ENCODE measurements at regions not wholly inside any gene's neighbourhood (a gene's known extent, or its start where the extent isn't known, plus 50 kb on each side); places are given as distances from the start of the nearest gene placed in this dataset.

DNA sequence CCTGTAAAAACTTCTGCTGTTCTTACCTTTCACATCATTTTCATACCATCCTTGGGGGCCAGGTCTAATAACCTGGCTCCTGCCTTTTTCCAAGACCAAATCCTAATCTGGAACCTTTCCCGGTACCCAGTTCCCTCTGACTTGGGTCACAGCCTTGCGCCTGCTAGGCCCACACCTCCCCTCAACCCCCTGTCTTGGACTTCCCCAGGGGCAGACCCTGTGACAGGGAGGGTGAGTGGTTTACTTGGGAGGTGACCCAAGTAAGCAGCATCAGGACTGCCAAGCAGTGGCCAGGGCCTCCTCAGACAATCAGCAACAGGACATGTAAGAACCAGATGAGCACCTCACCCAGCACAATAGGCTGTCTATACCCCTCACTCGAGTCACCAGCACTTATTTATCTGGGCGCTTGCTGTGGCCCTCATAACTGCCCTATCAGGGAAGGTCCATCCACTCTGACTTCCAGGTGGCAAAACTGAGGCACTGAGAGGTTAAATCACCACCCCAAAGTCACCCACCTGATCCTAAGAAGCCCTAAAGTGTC, 124.7 kb downstream of the MATN1 start:
- no peaks in the 10 kb centered on the region for H4K20me1 ChIP-seq (ENCODE audit: low read depth)
- TF ChIP-seq, protein P1, sequence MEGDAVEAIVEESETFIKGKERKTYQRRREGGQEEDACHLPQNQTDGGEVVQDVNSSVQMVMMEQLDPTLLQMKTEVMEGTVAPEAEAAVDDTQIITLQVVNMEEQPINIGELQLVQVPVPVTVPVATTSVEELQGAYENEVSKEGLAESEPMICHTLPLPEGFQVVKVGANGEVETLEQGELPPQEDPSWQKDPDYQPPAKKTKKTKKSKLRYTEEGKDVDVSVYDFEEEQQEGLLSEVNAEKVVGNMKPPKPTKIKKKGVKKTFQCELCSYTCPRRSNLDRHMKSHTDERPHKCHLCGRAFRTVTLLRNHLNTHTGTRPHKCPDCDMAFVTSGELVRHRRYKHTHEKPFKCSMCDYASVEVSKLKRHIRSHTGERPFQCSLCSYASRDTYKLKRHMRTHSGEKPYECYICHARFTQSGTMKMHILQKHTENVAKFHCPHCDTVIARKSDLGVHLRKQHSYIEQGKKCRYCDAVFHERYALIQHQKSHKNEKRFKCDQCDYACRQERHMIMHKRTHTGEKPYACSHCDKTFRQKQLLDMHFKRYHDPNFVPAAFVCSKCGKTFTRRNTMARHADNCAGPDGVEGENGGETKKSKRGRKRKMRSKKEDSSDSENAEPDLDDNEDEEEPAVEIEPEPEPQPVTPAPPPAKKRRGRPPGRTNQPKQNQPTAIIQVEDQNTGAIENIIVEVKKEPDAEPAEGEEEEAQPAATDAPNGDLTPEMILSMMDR (IDR thresholded peaks at IDR 0.05), result no peak
- TF ChIP-seq EZH2phosphoT487 (IDR thresholded peaks at IDR 0.05), result no peak
- TF ChIP-seq EZH2 (IDR thresholded peaks at IDR 0.05), result no peak
- no peak overlapping the region for H2AFZ ChIP-seq (replicated peaks)
- H3K4me1 Mint-ChIP-seq, result no peaks in the 10 kb centered on the region
- peaks cover 19% of the 10 kb centered on the region for H3K27me3 ChIP-seq
- no peaks in the 10 kb centered on the region for H3K9me3 ChIP-seq (ENCODE audit: low read depth)
- no peaks in the 10 kb centered on the region for H3F3A ChIP-seq (ENCODE audit: low read depth)
- H3K9ac ChIP-seq, result no peak overlapping the region
- H3K4me2 ChIP-seq, result no peak overlapping the region
- H3K9me3 Mint-ChIP-seq, result no peaks in the 10 kb centered on the region
- no peak overlapping the region for H3K4me3 ChIP-seq
- H3K36me3 ChIP-seq, result no peaks in the 10 kb centered on the region
- DNase-seq (ENCODE audit: low spot score), result no peak
- no peaks in the 10 kb centered on the region for H3K4me1 ChIP-seq
- H3K79me2 ChIP-seq (ENCODE audit: low read depth), result no peaks in the 10 kb centered on the region
- H3K36me3 Mint-ChIP-seq, result no peaks in the 10 kb centered on the region
- H3K4me3 Mint-ChIP-seq, result no peak overlapping the region
- H3K27ac ChIP-seq, result no peak overlapping the region
- no peak overlapping the region for H3K27ac Mint-ChIP-seq
- peaks cover 2% of the 10 kb centered on the region for H3K27me3 Mint-ChIP-seq (ENCODE audit: insufficient read depth, low read depth)

DNA sequence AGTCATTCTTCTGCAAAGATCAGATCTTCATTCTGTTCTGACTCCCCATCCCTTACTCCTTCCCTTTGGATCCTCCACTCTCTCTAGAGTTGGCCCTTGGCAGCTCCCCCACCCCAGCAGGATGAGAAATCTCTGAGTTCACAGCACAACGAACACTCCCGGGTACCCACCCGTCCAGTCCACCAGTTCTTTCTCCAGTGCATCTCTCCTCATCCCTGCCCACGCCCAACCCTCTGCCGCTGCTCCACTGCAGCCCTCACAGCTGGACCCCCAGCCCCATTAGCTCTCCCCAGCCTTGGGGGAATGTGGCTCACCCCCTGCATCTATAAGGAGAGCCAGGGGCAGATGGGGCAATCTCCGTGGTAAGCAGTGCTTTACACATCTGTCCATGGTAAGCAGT, 125.7 kb downstream of the MATN1 start:
- Histone ChIP-seq H3K36me3 (no peaks in the 10 kb centered on the region), H3K27me3 (peaks cover 25% of the 10 kb centered on the region), H2AFZ (replicated peaks) (no peak overlapping the region), H3F3A (ENCODE audit: low read depth) (no peaks in the 10 kb centered on the region), H3K9me3 (ENCODE audit: low read depth) (no peaks in the 10 kb centered on the region), H3K79me2 (ENCODE audit: low read depth) (no peaks in the 10 kb centered on the region), H3K4me1 (no peaks in the 10 kb centered on the region), H3K4me2 (no peak overlapping the region), H3K27ac (no peak overlapping the region), H3K9ac (no peak overlapping the region), H3K4me3 (no peak overlapping the region), H4K20me1 (ENCODE audit: low read depth) (no peaks in the 10 kb centered on the region)
- no peak overlapping the region for H3K27ac Mint-ChIP-seq
- no peaks in the 10 kb centered on the region for H3K9me3 Mint-ChIP-seq
- no peak overlapping the region for H3K4me3 Mint-ChIP-seq
- H3K36me3 Mint-ChIP-seq, result no peaks in the 10 kb centered on the region
- peaks cover 2% of the 10 kb centered on the region for H3K27me3 Mint-ChIP-seq (ENCODE audit: insufficient read depth, low read depth)
- no peak for TF ChIP-seq EZH2phosphoT487 (IDR thresholded peaks at IDR 0.05)
- no peak for TF ChIP-seq EZH2 (IDR thresholded peaks at IDR 0.05)
- TF ChIP-seq, protein P1 (IDR thresholded peaks at IDR 0.05), result no peak
- no peaks in the 10 kb centered on the region for H3K4me1 Mint-ChIP-seq
- no peak for DNase-seq (ENCODE audit: low spot score)

DNA sequence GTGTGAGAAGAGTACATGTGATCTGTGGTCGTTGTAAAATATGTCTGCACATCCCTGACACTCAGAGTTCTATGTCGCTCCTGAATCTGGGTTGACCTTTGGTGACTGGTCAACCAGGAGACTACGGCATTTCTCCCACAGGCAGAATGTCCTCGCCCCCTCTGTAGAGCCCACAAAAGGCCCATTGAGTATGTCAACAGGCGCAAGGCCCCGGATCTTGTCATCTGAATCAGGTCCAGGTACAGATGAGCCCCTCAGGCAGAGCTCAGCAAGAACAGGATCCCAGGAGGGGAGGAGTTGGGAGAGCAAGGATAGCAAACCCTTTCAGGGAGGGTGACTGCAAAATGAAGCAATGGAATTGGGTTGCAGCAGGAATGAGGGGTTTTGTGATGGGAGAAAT, 126.5 kb downstream of the MATN1 start:
- no peaks in the 10 kb centered on the region for H3K4me1 Mint-ChIP-seq
- H3K27me3 Mint-ChIP-seq (ENCODE audit: insufficient read depth, low read depth), result peaks cover 1% of the 10 kb centered on the region
- Histone ChIP-seq H3K4me2 (no peak overlapping the region), H3K27me3 (peaks cover 25% of the 10 kb centered on the region), H3K9me3 (ENCODE audit: low read depth) (no peaks in the 10 kb centered on the region), H3K27ac (no peak overlapping the region), H3K36me3 (no peaks in the 10 kb centered on the region), H3F3A (ENCODE audit: low read depth) (no peaks in the 10 kb centered on the region), H3K4me1 (no peaks in the 10 kb centered on the region), H3K79me2 (ENCODE audit: low read depth) (no peaks in the 10 kb centered on the region), H2AFZ (replicated peaks) (no peak overlapping the region), H3K9ac (no peak overlapping the region), H4K20me1 (ENCODE audit: low read depth) (no peaks in the 10 kb centered on the region), H3K4me3 (no peak overlapping the region)
- H3K36me3 Mint-ChIP-seq, result no peaks in the 10 kb centered on the region
- no peak overlapping the region for H3K4me3 Mint-ChIP-seq
- no peak overlapping the region for H3K27ac Mint-ChIP-seq
- TF ChIP-seq EZH2 (IDR thresholded peaks at IDR 0.05), result no peak
- no peak for DNase-seq (ENCODE audit: low spot score)
- no peaks in the 10 kb centered on the region for H3K9me3 Mint-ChIP-seq

DNA sequence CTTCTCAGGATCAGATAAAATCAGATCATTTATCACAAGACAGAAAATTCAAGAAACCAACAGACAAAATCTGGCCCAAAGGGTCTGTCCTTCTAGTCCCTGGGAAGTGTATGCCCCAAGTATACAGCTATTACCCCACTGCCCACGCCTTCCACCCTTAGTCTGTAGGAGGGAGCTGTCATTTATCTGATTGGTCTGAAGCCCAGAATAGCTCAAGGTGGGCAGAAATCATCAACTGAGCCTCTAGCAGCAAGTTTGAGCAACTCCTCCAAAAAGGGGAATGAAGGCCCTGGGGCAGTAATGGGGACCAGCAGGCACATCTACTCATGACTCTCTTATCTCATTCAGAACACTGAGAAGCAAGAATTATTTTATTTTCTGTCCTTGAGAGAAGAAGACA, 126.9 kb downstream of the MATN1 start:
- no peaks in the 10 kb centered on the region for H3K4me1 ChIP-seq
- H4K20me1 ChIP-seq (ENCODE audit: low read depth), result no peaks in the 10 kb centered on the region
- Mint-ChIP-seq H3K27me3 (ENCODE audit: insufficient read depth, low read depth) (no peaks in the 10 kb centered on the region), H3K4me1 (no peaks in the 10 kb centered on the region), H3K27ac (no peak overlapping the region), H3K9me3 (no peaks in the 10 kb centered on the region), H3K36me3 (no peaks in the 10 kb centered on the region), H3K4me3 (no peak overlapping the region)
- no peaks in the 10 kb centered on the region for H3K9me3 ChIP-seq (ENCODE audit: low read depth)
- no peak for DNase-seq (ENCODE audit: low spot score)
- TF ChIP-seq, protein P1 (IDR thresholded peaks at IDR 0.05), result no peak
- TF ChIP-seq EZH2phosphoT487 (IDR thresholded peaks at IDR 0.05) (no peak), EZH2 (IDR thresholded peaks at IDR 0.05) (no peak)
- H3K36me3 ChIP-seq, result no peaks in the 10 kb centered on the region
- H3K9ac ChIP-seq, result no peak overlapping the region
- H2AFZ ChIP-seq (replicated peaks), result no peak overlapping the region
- peaks cover 25% of the 10 kb centered on the region for H3K27me3 ChIP-seq
- H3K4me3 ChIP-seq, result no peak overlapping the region
- H3K27ac ChIP-seq, result no peak overlapping the region
- no peaks in the 10 kb centered on the region for H3K79me2 ChIP-seq (ENCODE audit: low read depth)
- H3K4me2 ChIP-seq, result no peak overlapping the region
- no peaks in the 10 kb centered on the region for H3F3A ChIP-seq (ENCODE audit: low read depth)

Measured in neural progenitor cell (in vitro differentiated cells).